GM23338 (cell line): ENCODE measurements at regions not wholly inside any gene's neighbourhood (a gene's known extent, or its start where the extent isn't known, plus 50 kb on each side); places are given as distances from the start of the nearest gene placed in this dataset.

ENCODE experiments used
- CREB1 ChIP-seq: fragments of 250-450 bp; sonication (Bioruptor Pico); IDR thresholded peaks from 2 replicates; pipeline ENCODE4 v1.5.0; 2020; ENCODE audit warnings: low read depth, mild to moderate bottlenecking, moderate library complexity
- CTCF ChIP-seq, 2 experiments: fragments of 200-600 bp in 1 of 2; sonication (generic) in 1 of 2; conservative IDR thresholded peaks; 2 replicates each; pipeline versions ENCODE4 v1.5.1 to v1.6.1; 2016 to 2017; ENCODE audit warnings: antibody characterized with exemption in 2 of 2, low read depth in 2 of 2, mild to moderate bottlenecking in 2 of 2, moderate library complexity in 1 of 2
- ETS1 ChIP-seq: IDR thresholded peaks from 2 replicates; pipeline ENCODE4 v1.6.1; 2016; ENCODE audit warnings: antibody characterized with exemption
- EZH2 ChIP-seq: fragments of 200-600 bp; sonication (generic); IDR thresholded peaks from one replicate; pipeline ENCODE4 v1.8.0; 2017; ENCODE audit warnings: antibody characterized with exemption, mild to moderate bottlenecking, low read depth; ENCODE audit not compliant: unreplicated experiment
- EZH2phosphoT487 ChIP-seq: fragments of 200-600 bp; sonication (generic); IDR thresholded peaks from one replicate; pipeline ENCODE4 v1.8.1; 2018; ENCODE audit warnings: antibody characterized with exemption; ENCODE audit not compliant: unreplicated experiment
- NANOG ChIP-seq: IDR thresholded peaks from 2 replicates; pipeline ENCODE4 v1.6.1; 2016; ENCODE audit warnings: antibody characterized with exemption, borderline replicate concordance
- POLR2AphosphoS5 ChIP-seq: IDR thresholded peaks from 2 replicates; pipeline ENCODE4 v1.6.1; 2016; ENCODE audit warnings: antibody characterized with exemption, low read depth
- REST ChIP-seq: IDR thresholded peaks from one replicate; pipeline ENCODE4 v1.6.1; 2018; ENCODE audit warnings: antibody characterized with exemption; ENCODE audit not compliant: unreplicated experiment
- STAT1 ChIP-seq: IDR thresholded peaks from one replicate; pipeline ENCODE4 v1.6.1; 2016; ENCODE audit warnings: antibody characterized with exemption; ENCODE audit not compliant: unreplicated experiment
- ZNF114 ChIP-seq: fragments of 250-450 bp; sonication (Bioruptor Pico); IDR thresholded peaks from 2 replicates; pipeline ENCODE4 v1.5.0; 2020; ENCODE audit warnings: mild to moderate bottlenecking, moderate library complexity
- ZNF462 ChIP-seq: fragments of 250-450 bp; sonication (Bioruptor Pico); IDR thresholded peaks from 2 replicates; pipeline ENCODE4 v1.5.0; 2020; ENCODE audit warnings: mild to moderate bottlenecking, moderate library complexity

GRCh38 chr13:50365408-50366391, 350.5 kb downstream of the KCNRG start:
- TF ChIP-seq ZNF462 (no peak), CTCF (conservative IDR thresholded peaks at IDR 0.05; ENCODE audit: low read depth in 2 of 2) (no peak), POLR2AphosphoS5 (no peak), CREB1 (no peak), ETS1 (no peak), REST (no peak), EZH2 (no peak), EZH2phosphoT487 (no peak), ZNF114 (CRISPR knock-in tag) (no peak), STAT1 (no peak), NANOG (no peak)
